GM10266 (cell line): ENCODE measurements at regions not wholly inside any gene's neighbourhood (a gene's known extent, or its start where the extent isn't known, plus 50 kb on each side); places are given as distances from the start of the nearest gene placed in this dataset.

ENCODE experiments used
- DNase-seq: peaks from one replicate; pipeline ENCODE4 v3.0.0; 2012; ENCODE audit errors: extremely low spot score
- CTCF ChIP-seq: IDR thresholded peaks from 2 replicates; pipeline ENCODE4 v1.5.1; 2012; ENCODE audit warnings: mild to moderate bottlenecking, low read depth; ENCODE audit not compliant: control insufficient read depth, insufficient read depth; ENCODE audit errors: missing control alignments

- no peak for TF ChIP-seq CTCF
- no peak for DNase-seq
These were observed 69.7 kb upstream of the PMEPA1 start for GRCh38 chr20:57779401-57780003.

- TF ChIP-seq CTCF: no peak
- DNase-seq: no peak
These were observed 68.1 kb upstream of the PMEPA1 start for GRCh38 chr20:57777911-57778310.

- TF ChIP-seq CTCF: no peak
- no peak for DNase-seq
These were observed 65.1 kb upstream of the PMEPA1 start for GRCh38 chr20:57774951-57775350.

GRCh38 chr20:57774111-57774880 is 64.5 kb upstream of the PMEPA1 start:
- no peak for DNase-seq
- TF ChIP-seq CTCF: no peak

GRCh38 chr20:57773059-57773815 is 63.4 kb upstream of the PMEPA1 start:
- TF ChIP-seq CTCF: no peak
- DNase-seq: no peak

- no peak for DNase-seq
- no peak for TF ChIP-seq CTCF
These were observed 62.6 kb upstream of the PMEPA1 start for GRCh38 chr20:57772349-57772964.
